Hematopoietic multipotent progenitor cell treated with erythropoietin and hydrocortisone succinate and interleukin-3 and kit ligand, for 17 days (in vitro differentiated cells): ENCODE measurements at regions not wholly inside any gene's neighbourhood (a gene's known extent, or its start where the extent isn't known, plus 50 kb on each side); places are given as distances from the start of the nearest gene placed in this dataset.

Experiments used
- DNase-seq: peaks from one replicate; pipeline ENCODE4 v3.0.0-alpha.2; 2015; ENCODE audit warnings: low spot score

DNA sequence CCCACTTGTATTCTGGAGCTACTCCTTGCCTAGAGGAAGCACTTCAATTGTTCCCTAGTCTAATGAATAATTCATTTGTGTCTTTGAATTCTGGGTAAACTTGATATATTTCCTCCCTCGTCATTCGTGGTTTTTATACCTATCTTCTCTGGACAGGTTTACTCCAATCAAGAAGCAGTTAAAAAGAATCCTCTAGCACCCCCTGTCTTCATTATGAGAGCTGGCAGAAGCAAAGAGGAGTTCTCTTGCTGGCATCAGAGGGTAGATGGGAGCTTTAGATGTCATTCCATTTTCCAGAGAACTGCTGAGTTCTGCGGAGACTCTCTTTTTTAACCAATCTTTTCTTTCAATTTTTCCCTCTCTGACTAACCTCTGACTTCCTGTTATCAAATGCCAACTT lies 627.7 kb downstream of the FGF9 start:
- DNase-seq = no peak

GRCh38 chr13:22311734-22312404 lies 641.0 kb downstream of the FGF9 start:
- DNase-seq = no peak

DNA sequence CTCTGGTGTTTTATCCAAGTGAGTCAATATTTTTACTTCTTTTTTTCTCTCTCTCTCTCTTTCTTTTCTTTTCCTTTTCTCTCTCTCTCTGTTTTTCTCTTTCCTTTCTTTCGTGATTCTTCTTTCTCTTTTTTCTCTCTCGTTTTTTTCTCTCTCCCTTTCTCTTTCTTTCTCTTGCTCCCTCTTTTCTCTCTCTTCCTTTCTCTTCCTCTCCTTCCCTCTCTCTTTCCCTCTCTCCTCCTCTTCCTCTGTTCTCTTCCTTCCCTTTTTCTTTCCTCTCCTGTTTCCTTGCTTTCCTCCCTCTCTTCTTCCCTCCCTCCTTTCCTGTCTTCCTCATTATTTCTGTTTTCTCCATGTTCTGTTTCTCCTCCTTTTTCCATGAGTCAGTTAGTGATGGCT lies 641.5 kb downstream of the FGF9 start:
- no peak for DNase-seq

DNA sequence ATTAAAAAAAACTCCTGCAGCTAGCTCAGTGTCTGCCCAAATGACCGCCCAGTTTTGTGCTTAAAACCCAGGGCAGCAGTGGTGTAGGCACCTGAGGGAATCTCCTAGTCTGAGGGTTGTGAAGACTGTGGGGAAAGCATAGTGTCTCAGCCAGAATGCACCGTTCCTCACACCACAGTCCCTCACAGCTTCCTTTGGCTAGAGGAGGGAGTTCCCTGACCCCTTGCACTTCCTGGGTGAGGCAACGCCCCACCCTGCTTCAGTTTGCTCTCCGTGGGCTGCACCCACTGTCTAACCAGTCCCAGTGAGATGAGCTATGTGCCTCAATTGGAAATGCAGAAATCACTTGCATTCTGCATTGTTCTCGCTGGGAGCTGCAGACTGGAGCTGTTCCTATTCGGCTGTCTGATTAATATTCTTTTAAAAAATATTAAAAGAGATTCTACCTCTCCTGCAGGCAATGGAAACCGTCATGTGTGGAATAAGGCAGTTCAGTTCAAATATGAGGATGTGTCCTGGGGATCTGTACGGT lies 645.7 kb downstream of the FGF9 start:
- DNase-seq = no peak

DNA sequence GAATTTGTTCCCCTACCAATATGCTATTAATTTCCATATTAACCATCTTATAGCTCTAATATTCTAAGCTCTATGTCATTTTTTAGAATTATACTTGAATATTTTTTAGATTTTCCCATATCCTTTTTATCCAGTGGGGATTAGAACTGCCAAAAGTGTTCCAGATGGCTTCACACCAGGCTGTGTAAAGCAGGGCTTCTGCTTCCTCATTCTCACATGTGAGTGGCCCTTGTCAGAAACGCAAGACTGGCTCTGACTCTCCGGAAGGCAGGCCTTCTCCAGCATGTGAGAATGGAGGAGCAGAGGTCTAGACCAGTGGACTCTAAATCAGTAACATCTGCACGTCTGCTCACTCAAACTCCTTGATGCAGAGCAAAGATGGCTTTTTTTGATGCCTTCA lies 650.1 kb downstream of the FGF9 start:
- no peak for DNase-seq

GRCh38 chr13:22325761-22326160 lies 654.9 kb downstream of the FGF9 start:
- DNase-seq = no peak

GRCh38 chr13:22332416-22332815 lies 661.5 kb downstream of the FGF9 start:
- DNase-seq = no peak

GRCh38 chr13:22336460-22336859 lies 665.6 kb downstream of the FGF9 start:
- DNase-seq = no peak

DNA sequence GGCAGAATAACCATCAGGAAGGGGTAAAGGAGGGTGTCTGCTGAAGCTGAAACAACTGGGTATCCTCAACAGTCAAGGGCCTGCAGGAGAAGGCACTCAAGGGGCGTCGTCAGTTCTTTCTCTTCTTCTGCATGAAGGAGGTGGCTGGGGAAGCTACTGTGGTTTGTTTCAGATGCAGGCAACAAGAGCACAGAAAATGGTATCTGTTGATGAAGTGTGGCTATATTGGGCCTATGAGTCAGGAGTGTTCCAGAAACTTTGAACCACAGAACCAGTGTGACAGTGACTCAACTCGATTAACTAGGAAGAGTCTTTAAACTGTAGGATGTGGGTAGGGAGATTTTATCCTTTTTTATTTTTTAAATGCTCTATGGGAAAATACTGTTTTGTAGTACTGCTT lies 686.3 kb downstream of the FGF9 start:
- DNase-seq = no peak

DNA sequence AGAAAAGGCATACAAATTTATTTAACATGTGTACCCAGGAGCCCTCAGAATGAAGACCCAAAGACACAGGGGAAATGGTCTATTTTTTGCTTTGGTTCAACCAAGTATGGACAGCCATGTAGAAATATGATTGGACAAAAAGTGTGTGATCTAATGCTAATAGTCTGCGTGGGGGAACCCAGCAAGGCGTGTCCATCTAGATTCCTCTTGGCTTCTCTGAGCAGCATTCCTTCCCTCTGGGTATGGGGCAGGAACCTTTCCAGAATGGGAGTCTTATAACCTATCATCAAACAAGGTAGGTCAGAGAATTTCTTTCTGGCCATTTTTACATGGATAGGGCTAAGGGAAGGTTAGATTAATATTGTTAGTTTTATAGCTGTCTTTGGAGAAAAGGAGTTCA lies 698.2 kb downstream of the FGF9 start:
- DNase-seq = no peak

DNA sequence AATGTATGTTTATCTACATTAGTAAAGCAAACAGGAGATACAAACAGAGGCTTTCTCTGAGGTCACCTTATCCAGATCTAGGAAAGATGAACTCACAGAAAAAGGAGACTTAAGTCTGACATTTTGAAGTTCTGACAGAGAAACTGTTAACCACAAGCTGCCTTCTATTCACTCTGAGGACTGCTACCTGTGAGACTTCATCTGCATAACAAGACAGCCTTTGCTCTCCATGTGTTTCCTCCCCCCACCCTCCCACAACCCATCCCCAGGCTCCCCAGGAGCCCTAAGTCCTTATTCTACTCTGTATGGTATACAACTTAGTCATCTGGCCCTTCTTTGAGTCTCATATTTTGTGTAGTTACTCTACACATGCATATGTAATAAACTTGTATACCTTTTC lies 699.0 kb downstream of the FGF9 start:
- DNase-seq = no peak

DNA sequence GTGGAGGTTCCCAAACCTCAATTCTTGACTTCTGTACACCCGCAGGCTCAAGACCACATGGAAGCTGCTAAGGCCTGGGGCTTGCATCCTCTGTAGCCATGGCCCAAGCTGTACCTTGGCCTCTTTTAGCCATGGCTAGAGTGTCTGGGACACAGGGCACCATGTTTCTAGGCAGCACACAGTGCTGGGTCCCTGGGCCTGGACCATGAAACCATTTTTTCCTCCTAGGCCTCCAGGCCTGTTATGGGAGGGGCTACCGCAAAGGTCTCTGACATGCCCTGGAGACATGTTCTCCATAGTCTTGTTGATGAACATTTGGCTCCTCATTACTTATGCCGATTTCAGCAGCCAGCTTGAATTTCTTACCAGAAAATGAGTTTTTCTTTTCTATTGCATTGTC lies 701.4 kb downstream of the FGF9 start:
- DNase-seq = no peak

- DNase-seq = no peak
These were observed 704.3 kb downstream of the FGF9 start for GRCh38 chr13:22375151-22375550.

DNA sequence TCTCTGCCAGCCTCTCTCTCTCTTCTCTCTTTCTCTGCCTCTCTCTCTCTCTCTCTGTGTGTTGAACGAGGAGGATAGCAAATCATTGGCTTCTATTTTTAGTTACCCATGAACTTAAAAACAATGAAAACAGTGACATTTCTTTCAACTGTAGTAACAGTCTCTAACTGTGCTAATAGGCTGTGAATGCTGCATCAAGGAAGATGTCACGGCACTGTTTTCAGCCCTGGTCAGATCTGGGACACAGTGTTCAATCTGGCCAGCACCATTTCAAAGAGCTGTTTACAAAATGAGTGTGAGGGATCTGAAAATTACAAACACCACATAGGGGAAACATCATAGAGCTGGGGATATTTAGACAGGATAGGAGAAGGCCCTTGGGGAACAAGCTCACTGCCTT lies 717.0 kb downstream of the FGF9 start:
- DNase-seq = no peak

DNA sequence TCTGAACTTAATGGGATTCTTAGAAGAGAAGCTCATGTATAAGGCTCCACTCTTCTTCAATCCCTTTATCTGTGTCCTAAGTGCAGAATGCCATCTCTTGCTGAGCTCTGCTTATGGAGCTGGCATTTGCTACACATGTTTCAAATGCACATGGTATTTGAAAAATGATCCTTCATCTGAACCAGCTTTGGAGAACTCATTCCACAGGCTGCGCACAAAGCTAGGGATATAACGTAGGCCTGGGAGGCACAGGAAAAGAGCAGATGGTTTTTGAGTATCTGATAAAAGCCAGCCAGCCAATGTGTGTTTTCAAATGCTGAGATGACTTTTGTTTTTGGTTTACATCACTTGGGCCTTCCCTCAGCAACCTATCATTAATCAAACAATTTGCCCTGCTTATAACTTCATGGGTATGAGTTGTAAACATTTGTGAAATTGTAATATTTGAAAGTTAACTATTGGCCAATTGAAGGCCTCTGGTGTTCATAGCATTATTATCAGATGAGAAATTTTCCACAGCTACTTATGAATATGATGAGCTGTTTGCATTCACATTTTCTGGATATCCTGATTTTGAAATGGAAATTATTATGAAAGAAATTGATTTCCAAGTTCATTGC lies 729.0 kb downstream of the FGF9 start:
- DNase-seq = no peak

DNA sequence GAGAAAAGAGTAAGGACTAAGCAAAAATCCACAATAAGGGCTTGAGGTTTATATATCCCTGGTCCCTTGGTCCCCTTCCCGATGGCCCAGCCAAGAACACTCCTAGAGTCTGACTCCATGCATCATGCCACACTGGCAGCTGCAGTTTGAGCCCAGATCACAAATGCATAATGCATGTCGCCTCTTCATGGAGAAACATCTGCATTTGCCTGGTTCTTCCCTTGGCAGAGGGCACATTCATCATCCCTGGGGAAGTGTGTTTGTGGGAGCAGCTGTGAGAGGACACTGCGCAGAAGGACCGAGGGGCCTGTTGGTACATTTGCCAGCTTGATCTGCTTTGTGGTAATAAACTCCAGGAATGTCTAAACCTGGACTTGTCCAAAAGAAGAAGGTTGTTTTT lies 731.8 kb downstream of the FGF9 start:
- no peak for DNase-seq

GRCh38 chr13:22403144-22403543 lies 732.3 kb downstream of the FGF9 start:
- no peak for DNase-seq

DNA sequence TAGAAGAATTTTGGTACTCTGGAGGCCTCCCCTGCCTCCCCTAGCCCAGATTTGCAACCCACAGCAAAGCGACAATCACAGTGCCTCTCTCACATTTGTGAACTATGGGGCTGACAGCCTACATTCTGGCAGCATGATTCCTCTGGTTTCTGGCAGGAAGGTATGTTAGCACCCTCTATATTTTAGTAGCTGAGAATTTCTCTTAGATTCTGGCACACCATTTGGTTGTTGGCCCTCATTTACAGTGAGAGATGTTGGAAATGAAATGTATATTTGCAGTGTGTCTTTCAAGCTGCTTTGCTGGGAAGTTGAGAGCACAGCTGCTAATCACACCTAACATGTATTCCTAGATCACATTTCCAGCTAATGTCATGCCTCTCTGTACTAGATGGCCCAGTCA lies 735.0 kb downstream of the FGF9 start:
- DNase-seq = no peak

GRCh38 chr13:22412452-22412851 lies 741.6 kb downstream of the FGF9 start:
- no peak for DNase-seq

DNA sequence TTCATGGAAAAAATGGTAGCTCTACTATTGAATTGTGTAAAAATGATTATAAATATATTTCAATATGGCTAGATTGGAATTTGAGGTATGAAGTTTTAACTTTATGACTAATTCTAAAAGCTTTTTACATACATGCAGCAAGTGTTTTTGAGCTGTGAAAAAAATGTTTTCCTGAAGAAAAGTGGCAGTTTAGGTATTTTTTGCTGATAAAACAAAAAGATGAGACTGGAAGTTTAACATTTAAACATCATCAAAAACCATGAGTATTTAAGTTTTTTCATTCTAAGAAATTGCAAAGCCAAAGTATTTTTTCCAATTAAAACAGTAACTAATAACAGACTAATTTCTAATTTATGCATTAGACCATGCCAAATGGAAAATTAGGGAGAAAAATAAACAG lies 751.1 kb downstream of the FGF9 start:
- DNase-seq = no peak

- no peak for DNase-seq
These were observed 751.8 kb downstream of the FGF9 start for GRCh38 chr13:22422712-22423111.

GRCh38 chr13:22423261-22423660 lies 752.4 kb downstream of the FGF9 start:
- DNase-seq = no peak

DNA sequence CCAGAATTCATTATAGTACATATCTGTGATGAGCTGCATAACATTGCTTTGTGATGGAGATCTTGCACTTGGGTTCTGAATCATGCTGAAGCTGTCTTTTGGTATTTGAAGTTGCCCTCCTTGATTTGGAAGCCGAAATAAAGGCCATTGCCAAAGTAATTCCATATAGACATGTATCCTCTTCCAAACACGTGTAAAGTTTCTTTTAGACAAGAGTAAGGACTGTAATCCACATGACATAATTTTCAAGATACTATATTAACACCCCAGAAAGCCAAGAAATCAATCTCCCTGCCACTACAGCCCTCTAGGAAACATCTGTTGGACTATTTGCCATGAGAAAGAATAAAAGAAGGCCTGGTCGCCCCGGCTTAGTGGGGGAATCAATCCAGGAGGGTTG lies 754.2 kb downstream of the FGF9 start:
- DNase-seq = no peak

DNA sequence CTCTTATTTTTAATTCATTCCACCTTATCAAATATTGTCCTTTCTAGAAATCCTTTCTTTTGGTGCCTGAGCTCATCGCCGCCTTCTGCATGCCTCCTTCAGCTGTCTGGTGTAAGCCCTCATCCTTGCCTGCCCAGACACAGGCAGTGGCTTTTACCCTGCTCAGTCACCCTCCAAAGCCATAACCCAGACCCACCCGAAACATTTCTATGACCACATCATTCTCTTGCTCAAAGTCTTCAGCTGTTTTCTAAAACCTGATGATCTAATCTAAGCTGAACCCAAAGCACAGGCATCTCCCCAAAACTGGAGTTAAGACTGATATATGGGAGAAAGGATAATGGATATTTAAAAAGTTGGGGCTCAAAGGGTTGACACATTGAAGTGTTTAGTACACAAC lies 753.7 kb upstream of the SGCG start:
- DNase-seq = no peak
